C4-2B (cell line): ENCODE measurements at regions not wholly inside any gene's neighbourhood (a gene's known extent, or its start where the extent isn't known, plus 50 kb on each side); places are given as distances from the start of the nearest gene placed in this dataset.

Experiments
- H3K27ac ChIP-seq: fragments of 450-650 bp; 2 replicates; pipeline ENCODE4 v1.5.1; 2017
- ZFX ChIP-seq: fragments of 450-650 bp; IDR thresholded peaks from 2 replicates; pipeline ENCODE4 v1.6.1; 2017
- TF ChIP-seq, protein P1 (sequence below): fragments of 450-650 bp; conservative IDR thresholded peaks from 2 replicates; pipeline ENCODE4 v1.5.1; 2017; ENCODE audit warnings: mild to moderate bottlenecking

GRCh38 chr12:88424791-88425730 lies 155.2 kb downstream of the KITLG start:
- TF ChIP-seq ZFX = no peak
- TF ChIP-seq, protein P1, sequence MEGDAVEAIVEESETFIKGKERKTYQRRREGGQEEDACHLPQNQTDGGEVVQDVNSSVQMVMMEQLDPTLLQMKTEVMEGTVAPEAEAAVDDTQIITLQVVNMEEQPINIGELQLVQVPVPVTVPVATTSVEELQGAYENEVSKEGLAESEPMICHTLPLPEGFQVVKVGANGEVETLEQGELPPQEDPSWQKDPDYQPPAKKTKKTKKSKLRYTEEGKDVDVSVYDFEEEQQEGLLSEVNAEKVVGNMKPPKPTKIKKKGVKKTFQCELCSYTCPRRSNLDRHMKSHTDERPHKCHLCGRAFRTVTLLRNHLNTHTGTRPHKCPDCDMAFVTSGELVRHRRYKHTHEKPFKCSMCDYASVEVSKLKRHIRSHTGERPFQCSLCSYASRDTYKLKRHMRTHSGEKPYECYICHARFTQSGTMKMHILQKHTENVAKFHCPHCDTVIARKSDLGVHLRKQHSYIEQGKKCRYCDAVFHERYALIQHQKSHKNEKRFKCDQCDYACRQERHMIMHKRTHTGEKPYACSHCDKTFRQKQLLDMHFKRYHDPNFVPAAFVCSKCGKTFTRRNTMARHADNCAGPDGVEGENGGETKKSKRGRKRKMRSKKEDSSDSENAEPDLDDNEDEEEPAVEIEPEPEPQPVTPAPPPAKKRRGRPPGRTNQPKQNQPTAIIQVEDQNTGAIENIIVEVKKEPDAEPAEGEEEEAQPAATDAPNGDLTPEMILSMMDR = peak; percentile 17
- H3K27ac ChIP-seq = peak overlapping the region; percentile 73

GRCh38 chr12:88428350-88428749 lies 151.9 kb downstream of the KITLG start:
- TF ChIP-seq, protein P1 = no peak
- TF ChIP-seq ZFX = no peak
- no peak overlapping the region for H3K27ac ChIP-seq

DNA sequence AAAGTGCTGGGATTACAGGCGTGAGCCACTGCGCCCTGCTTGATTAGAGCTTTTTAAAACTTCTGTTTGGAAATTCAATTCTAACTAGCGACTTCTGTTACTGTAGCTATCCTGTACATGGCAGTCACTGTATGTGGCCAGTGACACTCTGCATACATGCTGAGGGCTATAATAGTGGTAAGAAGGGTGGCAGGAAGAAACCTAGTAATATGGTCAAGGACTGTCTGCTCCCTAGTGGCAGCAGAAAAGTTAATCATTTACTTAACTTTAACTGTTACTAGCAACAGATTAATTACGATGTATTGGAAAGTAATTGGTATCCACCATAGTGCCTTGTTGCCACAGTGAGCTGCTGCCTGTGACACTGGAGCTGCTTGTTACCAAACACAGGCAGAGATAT lies 149.0 kb downstream of the KITLG start:
- H3K27ac ChIP-seq = no peak overlapping the region
- TF ChIP-seq, protein P1 = no peak
- TF ChIP-seq ZFX = no peak

DNA sequence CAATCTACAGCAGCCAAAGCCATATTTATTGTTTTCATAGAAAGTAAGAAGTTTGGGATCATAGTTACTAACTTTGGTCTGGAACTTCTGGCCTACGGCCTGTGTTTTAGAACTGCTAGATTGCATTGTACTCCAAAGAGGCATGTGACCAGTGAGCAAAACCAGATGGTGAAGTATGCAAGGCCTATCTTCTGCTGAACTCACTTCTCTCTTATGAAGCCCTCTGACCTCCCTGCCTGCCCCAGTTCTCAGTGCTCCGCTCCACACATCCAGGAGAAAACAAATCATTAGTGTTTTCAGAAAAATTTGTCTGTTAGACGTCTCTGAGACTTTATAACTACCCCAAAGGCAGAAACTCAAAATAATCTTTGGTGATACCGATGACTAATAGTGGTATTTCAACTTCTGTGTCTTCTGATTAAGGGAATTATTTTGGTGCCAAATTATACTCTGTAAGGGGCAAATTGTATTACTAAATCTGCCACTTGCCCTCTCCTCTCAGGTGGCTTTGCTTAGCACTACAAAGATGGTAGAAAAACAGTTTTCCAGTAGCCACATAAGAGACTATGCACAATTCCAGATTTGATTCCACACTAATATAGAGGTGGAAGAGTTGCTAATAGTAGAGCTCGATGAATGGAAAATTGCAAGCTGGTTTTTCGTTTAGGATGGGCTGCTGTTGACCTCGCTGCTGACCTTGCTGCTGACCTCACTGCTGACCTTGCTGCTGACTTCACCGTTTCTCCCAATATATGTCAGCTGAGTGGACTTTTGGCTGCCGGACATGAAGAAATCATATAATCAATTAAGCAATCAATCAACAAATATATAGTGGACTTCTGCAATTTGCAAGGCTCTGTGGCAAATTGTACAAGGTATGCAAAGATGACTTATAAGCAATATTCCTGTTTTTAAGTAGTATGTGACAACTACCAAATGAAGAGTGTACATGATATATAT lies 147.5 kb downstream of the KITLG start:
- no peak overlapping the region for H3K27ac ChIP-seq
- no peak for TF ChIP-seq ZFX
- TF ChIP-seq, protein P1 = no peak

GRCh38 chr12:88433997-88434703 lies 146.1 kb downstream of the KITLG start:
- no peak overlapping the region for H3K27ac ChIP-seq
- TF ChIP-seq ZFX = no peak
- TF ChIP-seq, protein P1 = no peak

- no peak for TF ChIP-seq ZFX
- TF ChIP-seq, protein P1 = no peak
- H3K27ac ChIP-seq = no peak overlapping the region
These were observed 144.8 kb downstream of the KITLG start for GRCh38 chr12:88435334-88436076.
